OCI-LY3 (cell line): ENCODE measurements at regions not wholly inside any gene's neighbourhood (a gene's known extent, or its start where the extent isn't known, plus 50 kb on each side); places are given as distances from the start of the nearest gene placed in this dataset.

ENCODE experiments used
- CTCF ChIP-seq: fragments of 200-600, 300-600 bp; sonication (generic); IDR thresholded peaks from 2 replicates; pipeline ENCODE4 v1.5.1; 2014; ENCODE audit warnings: antibody characterized with exemption, low read length, low read depth
- EZH2phosphoT487 ChIP-seq: fragments of 200-600 bp; shearing (Covaris generic); IDR thresholded peaks from 2 replicates; pipeline ENCODE4 v1.6.1; 2018; ENCODE audit warnings: antibody characterized with exemption, mixed run types, low read depth

DNA sequence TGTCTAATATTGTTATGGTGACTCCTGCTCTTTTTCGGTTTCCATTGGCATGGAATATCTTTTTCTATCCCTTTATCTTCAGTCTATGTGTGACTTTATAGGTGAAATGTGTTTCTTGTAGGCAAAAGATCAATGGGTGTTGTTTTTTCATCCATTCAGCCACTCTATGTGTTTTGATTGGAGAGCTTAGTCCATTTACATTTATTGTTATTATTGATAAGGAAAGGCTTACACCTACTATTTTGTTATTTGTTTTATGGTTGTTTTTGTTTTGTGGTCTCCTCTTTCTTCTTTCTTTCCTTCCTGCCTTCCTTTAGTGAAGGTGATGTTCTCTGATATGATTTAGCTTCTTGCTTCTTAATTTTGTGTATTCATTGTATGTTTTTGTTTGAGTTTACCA, 414.3 kb downstream of the ADRA2A start:
- TF ChIP-seq EZH2phosphoT487 (no peak), CTCF (no peak)
